22Rv1 (cell line): ENCODE measurements at regions not wholly inside any gene's neighbourhood (a gene's known extent, or its start where the extent isn't known, plus 50 kb on each side); places are given as distances from the start of the nearest gene placed in this dataset.

Source experiments
- H3K27ac ChIP-seq: fragments of 450-650 bp; 2 replicates; pipeline ENCODE4 v1.5.1; 2017
- ZFX ChIP-seq: fragments of 450-650 bp; IDR thresholded peaks from 2 replicates; pipeline ENCODE4 v1.6.1; 2017; ENCODE audit warnings: antibody characterized with exemption, borderline replicate concordance
- TF ChIP-seq, protein P1 (sequence below): fragments of 450-650 bp; IDR thresholded peaks from 2 replicates; pipeline ENCODE4 v1.5.1; 2017; ENCODE audit warnings: mild to moderate bottlenecking

DNA sequence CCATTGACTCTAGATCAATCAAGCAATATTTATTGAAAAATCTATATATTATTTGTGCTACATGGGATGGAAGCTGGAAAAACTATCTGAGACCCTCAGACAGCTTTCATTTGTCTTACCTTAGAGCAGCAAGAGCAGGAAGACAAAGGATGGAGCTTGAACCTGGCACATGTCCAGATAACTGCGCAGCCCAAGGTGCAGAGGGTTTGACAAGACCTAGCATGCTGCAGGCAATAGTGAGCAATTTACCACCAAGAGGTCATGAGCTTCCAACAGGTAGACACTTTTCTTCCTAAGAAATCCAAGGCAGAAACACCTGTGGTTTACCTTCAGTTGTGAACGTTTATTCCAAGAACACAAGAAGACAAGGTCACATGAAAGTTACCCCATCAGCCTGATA, 214.7 kb upstream of the NECTIN3 start:
- TF ChIP-seq, protein P1, sequence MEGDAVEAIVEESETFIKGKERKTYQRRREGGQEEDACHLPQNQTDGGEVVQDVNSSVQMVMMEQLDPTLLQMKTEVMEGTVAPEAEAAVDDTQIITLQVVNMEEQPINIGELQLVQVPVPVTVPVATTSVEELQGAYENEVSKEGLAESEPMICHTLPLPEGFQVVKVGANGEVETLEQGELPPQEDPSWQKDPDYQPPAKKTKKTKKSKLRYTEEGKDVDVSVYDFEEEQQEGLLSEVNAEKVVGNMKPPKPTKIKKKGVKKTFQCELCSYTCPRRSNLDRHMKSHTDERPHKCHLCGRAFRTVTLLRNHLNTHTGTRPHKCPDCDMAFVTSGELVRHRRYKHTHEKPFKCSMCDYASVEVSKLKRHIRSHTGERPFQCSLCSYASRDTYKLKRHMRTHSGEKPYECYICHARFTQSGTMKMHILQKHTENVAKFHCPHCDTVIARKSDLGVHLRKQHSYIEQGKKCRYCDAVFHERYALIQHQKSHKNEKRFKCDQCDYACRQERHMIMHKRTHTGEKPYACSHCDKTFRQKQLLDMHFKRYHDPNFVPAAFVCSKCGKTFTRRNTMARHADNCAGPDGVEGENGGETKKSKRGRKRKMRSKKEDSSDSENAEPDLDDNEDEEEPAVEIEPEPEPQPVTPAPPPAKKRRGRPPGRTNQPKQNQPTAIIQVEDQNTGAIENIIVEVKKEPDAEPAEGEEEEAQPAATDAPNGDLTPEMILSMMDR, result no peak
- no peak for TF ChIP-seq ZFX
- no peak overlapping the region for H3K27ac ChIP-seq

GRCh38 chr3:110858549-110858948, 213.1 kb upstream of the NECTIN3 start:
- no peak for TF ChIP-seq ZFX
- TF ChIP-seq, protein P1, result no peak
- H3K27ac ChIP-seq, result no peak overlapping the region

DNA sequence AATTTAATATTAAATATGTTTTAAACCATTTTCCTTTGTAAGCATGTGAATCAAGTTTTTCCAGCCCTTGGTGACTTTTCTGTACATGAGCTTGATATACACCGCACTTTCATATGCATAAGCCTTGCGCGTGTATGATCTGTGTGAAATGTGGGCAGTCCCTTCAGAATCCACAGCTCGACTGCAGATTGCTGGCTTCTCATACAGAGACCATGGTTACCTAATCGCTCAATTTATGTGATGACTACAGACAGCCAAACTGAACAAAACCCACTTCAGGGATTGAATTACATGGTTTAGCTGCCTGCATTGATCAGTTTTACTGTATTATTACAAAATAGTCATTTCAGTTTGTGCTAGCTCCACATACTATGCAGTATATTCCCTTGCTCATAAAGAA, 212.3 kb upstream of the NECTIN3 start:
- H3K27ac ChIP-seq, result no peak overlapping the region
- TF ChIP-seq ZFX, result no peak
- TF ChIP-seq, protein P1, result no peak

DNA sequence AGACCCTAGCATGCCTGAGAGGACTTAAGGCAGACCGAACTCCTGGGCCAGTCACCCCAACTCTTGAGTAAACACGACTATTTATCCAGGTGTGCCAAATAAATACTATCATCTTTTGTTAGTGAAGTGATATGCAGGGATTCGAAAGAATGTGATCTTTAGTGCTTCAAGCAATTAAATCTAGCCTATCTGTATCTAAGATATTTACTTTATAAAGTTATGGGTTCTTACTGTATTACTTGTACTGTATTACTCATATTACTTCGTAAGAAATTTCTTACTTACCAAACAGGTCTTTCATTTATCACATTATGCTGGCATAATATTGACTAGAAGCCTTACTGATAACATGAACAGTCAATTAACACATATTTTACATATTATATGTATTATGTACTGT, 211.6 kb upstream of the NECTIN3 start:
- no peak overlapping the region for H3K27ac ChIP-seq
- TF ChIP-seq, protein P1, result no peak
- TF ChIP-seq ZFX, result no peak

DNA sequence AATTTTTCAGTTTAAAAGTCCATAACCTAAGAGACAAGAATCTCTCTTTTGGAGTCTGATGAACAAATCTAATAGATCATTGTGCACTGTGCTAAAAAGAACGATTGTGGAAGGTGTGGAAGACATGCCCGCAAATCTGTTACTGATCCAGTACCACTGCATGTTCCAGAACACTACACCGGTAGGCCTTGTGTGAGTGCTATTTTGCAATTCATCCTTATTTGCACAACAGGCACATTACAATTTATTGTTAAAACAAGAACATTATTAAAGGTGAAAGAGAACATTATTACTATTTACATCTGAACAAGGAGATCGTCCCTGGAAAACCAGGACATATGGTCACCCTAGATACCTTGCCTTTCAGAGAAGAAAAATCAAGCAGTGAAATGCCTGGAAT, 205.7 kb upstream of the NECTIN3 start:
- TF ChIP-seq, protein P1, result no peak
- TF ChIP-seq ZFX, result no peak
- H3K27ac ChIP-seq, result no peak overlapping the region

DNA sequence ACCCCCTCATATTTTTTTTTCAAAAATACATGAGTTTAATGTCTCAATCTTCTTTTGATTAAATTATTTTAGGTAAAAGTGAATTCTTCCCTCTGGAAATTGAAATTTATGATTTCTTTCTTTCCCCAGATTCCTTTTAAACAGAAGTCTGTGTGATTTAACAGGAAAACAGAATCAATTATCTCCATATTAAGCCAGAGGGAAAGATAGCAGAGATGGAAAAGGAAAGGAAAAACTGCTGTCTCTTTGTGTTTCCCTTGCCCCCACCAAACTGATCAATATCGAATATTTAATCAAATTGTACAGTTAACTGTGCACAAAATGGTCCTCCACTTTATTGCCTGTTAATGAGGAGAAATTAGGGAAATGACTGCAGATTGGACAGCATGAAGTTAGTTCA, 203.5 kb upstream of the NECTIN3 start:
- no peak overlapping the region for H3K27ac ChIP-seq
- TF ChIP-seq ZFX, result no peak
- TF ChIP-seq, protein P1, result no peak

- TF ChIP-seq, protein P1, result no peak
- no peak for TF ChIP-seq ZFX
- H3K27ac ChIP-seq, result no peak overlapping the region
These were observed 201.9 kb upstream of the NECTIN3 start for GRCh38 chr3:110869736-110870135.
